ENCODE measurements at regions not wholly inside any gene's neighbourhood (a gene's known extent, or its start where the extent isn't known, plus 50 kb on each side); places are given as distances from the start of the nearest gene placed in this dataset.

- ChIA-PET CTCF (interaction anchor here (0.7 to 1.1 kb wide), 2 partner anchors 10 to 329 kb away, joined by 3 read pairs; no protein-coding TSS in a partner anchor), POLR2A (interaction anchor here (0.6 kb wide), 1 partner anchor 44 kb away, joined by 3 read pairs; no protein-coding TSS in a partner anchor), RAD21 (ENCODE audit: unreplicated experiment) (interaction anchor here (1.7 kb wide), 1 partner anchor 151 kb away, joined by 4 read pairs; no protein-coding TSS in a partner anchor), SMC1A (ENCODE audit: uncharacterized antibody, unreplicated experiment) (interaction anchor here (1.0 to 1.2 kb wide), 2 partner anchors 36 to 61 kb away, joined by 3 to 4 read pairs; no protein-coding TSS in a partner anchor)
- Histone ChIP-seq H3K4me2 (ENCODE audit: control insufficient read depth, insufficient read depth) (no peak overlapping the region), H3K9me3 (replicated peaks; ENCODE audit: control insufficient read depth, insufficient read depth, low read length) (no peaks in the 10 kb centered on the region), H3K4me3 (no peak overlapping the region), H3K27ac (ENCODE audit: control insufficient read depth, insufficient read depth) (no peak overlapping the region), H3K79me2 (ENCODE audit: control insufficient read depth, insufficient read depth, low read length) (no peaks in the 10 kb centered on the region), H3K9ac (ENCODE audit: control insufficient read depth, insufficient read depth, low read length) (no peak overlapping the region), H2AFZ (ENCODE audit: control insufficient read depth, low read depth, low read length) (no peak overlapping the region), H3K4me1 (ENCODE audit: control insufficient read depth, insufficient read depth, low read length) (no peaks in the 10 kb centered on the region), H4K20me1 (ENCODE audit: control insufficient read depth, insufficient read depth) (no peaks in the 10 kb centered on the region), H3K27me3 (replicated peaks in 1 of 2; ENCODE audit: control insufficient read depth in 2 of 2, insufficient read depth in 2 of 2, low read length in 1 of 2) (peaks cover 0 to 14% of the 10 kb centered on the region in 2 experiments; a peak in 1 of 4 replicates), H3K36me3 (ENCODE audit: control insufficient read depth in 2 of 2, insufficient read depth in 2 of 2, low read length in 1 of 2) (no peaks in the 10 kb centered on the region)
- intact Hi-C loops (cut with micrococcal nuclease; ENCODE audit: unreplicated experiment), result loop anchor here (10.0 kb wide), 1 partner anchor 145 kb away; the partner anchor contains the start of gene EMX2
- no TSS peak for BruUV-seq (replicated peaks)
- 31% methylated on average over 5 of the region's 5 CpGs for WGBS (ENCODE audit: insufficient coverage, insufficient replicate concordance, low lambda C conversion rate, missing lambda C conversion rate)
- in situ Hi-C loops (cut with MboI), result no loop called here
- TF ChIP-seq NFIC (IDR thresholded peaks at IDR 0.05; ENCODE audit: low read depth, low read length), result no peak
- TF ChIP-seq TAF1 (IDR thresholded peaks at IDR 0.05; ENCODE audit: borderline replicate concordance, low read depth, low read length), result no peak
- no peak for TF ChIP-seq EZH2 (IDR thresholded peaks at IDR 0.05; ENCODE audit: borderline replicate concordance, control insufficient read depth, low read depth, low read length)
- TF ChIP-seq POU2F2 (IDR thresholded peaks at IDR 0.05; ENCODE audit: borderline replicate concordance, low read depth, low read length), result no peak
- TF ChIP-seq RCOR1 (conservative IDR thresholded peaks at IDR 0.05; ENCODE audit: low read depth, low read length), result no peak
- TF ChIP-seq KLF5 (IDR thresholded peaks at IDR 0.05; ENCODE audit: partially characterized antibody), result no peak
- no peak for TF ChIP-seq RELA (IDR thresholded peaks at IDR 0.05; ENCODE audit: borderline replicate concordance, partially characterized antibody)
- TF ChIP-seq ESRRA (IDR thresholded peaks at IDR 0.05; ENCODE audit: low read length), result no peak
- no peak for TF ChIP-seq CHD2 (IDR thresholded peaks at IDR 0.05; ENCODE audit: borderline replicate concordance, low read depth, low read length)
- no peak for TF ChIP-seq SRF (IDR thresholded peaks at IDR 0.05; ENCODE audit: low read depth in 2 of 2, low read length in 2 of 2)
- no peak for TF ChIP-seq ZBTB4 (CRISPR knock-in tag; IDR thresholded peaks at IDR 0.05)
- no peak for TF ChIP-seq SUZ12 (IDR thresholded peaks at IDR 0.05; ENCODE audit: unreplicated experiment)
- no peak for TF ChIP-seq MYB (IDR thresholded peaks at IDR 0.05; ENCODE audit: borderline replicate concordance, low read depth, low read length)
- no peak for TF ChIP-seq POLR2AphosphoS2 (IDR thresholded peaks at IDR 0.05; ENCODE audit: low read depth, low read length)
- TF ChIP-seq, protein P1, sequence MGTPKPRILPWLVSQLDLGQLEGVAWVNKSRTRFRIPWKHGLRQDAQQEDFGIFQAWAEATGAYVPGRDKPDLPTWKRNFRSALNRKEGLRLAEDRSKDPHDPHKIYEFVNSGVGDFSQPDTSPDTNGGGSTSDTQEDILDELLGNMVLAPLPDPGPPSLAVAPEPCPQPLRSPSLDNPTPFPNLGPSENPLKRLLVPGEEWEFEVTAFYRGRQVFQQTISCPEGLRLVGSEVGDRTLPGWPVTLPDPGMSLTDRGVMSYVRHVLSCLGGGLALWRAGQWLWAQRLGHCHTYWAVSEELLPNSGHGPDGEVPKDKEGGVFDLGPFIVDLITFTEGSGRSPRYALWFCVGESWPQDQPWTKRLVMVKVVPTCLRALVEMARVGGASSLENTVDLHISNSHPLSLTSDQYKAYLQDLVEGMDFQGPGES (IDR thresholded peaks at IDR 0.05), result no peak
- no peak for TF ChIP-seq SREBF2 (IDR thresholded peaks at IDR 0.05; ENCODE audit: low read length)
- no peak for DNase-seq (ENCODE audit: low read depth, low spot score)
- no peak for ATAC-seq
- no peak for FAIRE-seq
Measured at GRCh38 chr10:117689566-117689965, 147.0 kb downstream of the EMX2 start.

Measured in GM12878 (cell line).